Renal pelvis (tissue), 1 donor: ENCODE measurements at regions not wholly inside any gene's neighbourhood (a gene's known extent, or its start where the extent isn't known, plus 50 kb on each side); places are given as distances from the start of the nearest gene placed in this dataset.
"Not testable (repeated sequence)": the region's sequence is repeated elsewhere in the genome, so short reads cannot be mapped to it uniquely, and the experiment has no call there.

Source experiments
- DNase-seq: peaks from one replicate; pipeline ENCODE4 v3.0.0-alpha.2; 2013

- DNase-seq = no peak
Observed at GRCh38 chr9:11506980-11507379, 894.2 kb upstream of the PTPRD start.

GRCh38 chr9:11537566-11537965, 924.8 kb upstream of the PTPRD start:
- DNase-seq = no peak

GRCh38 chr9:11542781-11543180, 930.0 kb upstream of the PTPRD start:
- no peak for DNase-seq

- no peak for DNase-seq
Observed at GRCh38 chr9:11546231-11546630, 933.4 kb upstream of the PTPRD start.

- DNase-seq = no peak
Observed at GRCh38 chr9:11549311-11549794, 936.6 kb upstream of the PTPRD start.

- DNase-seq = no peak
Observed at GRCh38 chr9:11551106-11551505, 938.3 kb upstream of the PTPRD start.

- DNase-seq = no peak
Observed at GRCh38 chr9:11558043-11558442, 945.2 kb upstream of the PTPRD start.

- no peak for DNase-seq
Observed at GRCh38 chr9:11559001-11559776, 946.4 kb upstream of the PTPRD start.

- DNase-seq = no peak
Observed at GRCh38 chr9:11577522-11577921, 964.7 kb upstream of the PTPRD start.

GRCh38 chr9:11595756-11596155, 983.0 kb upstream of the PTPRD start:
- no peak for DNase-seq

GRCh38 chr9:11618241-11618805, 1005.5 kb upstream of the PTPRD start:
- DNase-seq = no peak

- DNase-seq = no peak
Observed at GRCh38 chr9:11632691-11633090, 1019.9 kb upstream of the PTPRD start.

GRCh38 chr9:11646831-11647230, 1034.0 kb upstream of the PTPRD start:
- DNase-seq = no peak

- DNase-seq = no peak
Observed at GRCh38 chr9:11653867-11654266, 1039.3 kb upstream of the TYRP1 start.

GRCh38 chr9:11663913-11664312, 1029.3 kb upstream of the TYRP1 start:
- no peak for DNase-seq

GRCh38 chr9:11676821-11677220, 1016.4 kb upstream of the TYRP1 start:
- DNase-seq = no peak

GRCh38 chr9:11686733-11687132, 1006.5 kb upstream of the TYRP1 start:
- no peak for DNase-seq

GRCh38 chr9:11697126-11697525, 996.1 kb upstream of the TYRP1 start:
- DNase-seq = no peak

GRCh38 chr9:11701706-11702105, 991.5 kb upstream of the TYRP1 start:
- DNase-seq = no peak

- DNase-seq = no peak
Observed at GRCh38 chr9:11702548-11702947, 990.6 kb upstream of the TYRP1 start.

- not testable (repeated sequence) for DNase-seq
Observed at GRCh38 chr9:11704198-11704597, 989.0 kb upstream of the TYRP1 start.

- DNase-seq = no peak
Observed at GRCh38 chr9:11708899-11709298, 984.3 kb upstream of the TYRP1 start.

- DNase-seq = no peak
Observed at GRCh38 chr9:11709567-11709966, 983.6 kb upstream of the TYRP1 start.

- no peak for DNase-seq
Observed at GRCh38 chr9:11713077-11713476, 980.1 kb upstream of the TYRP1 start.
